GM21526 (cell line): ENCODE measurements at regions not wholly inside any gene's neighbourhood (a gene's known extent, or its start where the extent isn't known, plus 50 kb on each side); places are given as distances from the start of the nearest gene placed in this dataset.
"Not testable (repeated sequence)": the region's sequence is repeated elsewhere in the genome, so short reads cannot be mapped to it uniquely, and the experiment has no call there.

Experiments
- ATAC-seq: cut with Tn5 transposase; IDR thresholded peaks from one replicate; pipeline ENCODE4 v1.9.1; 2021; ENCODE audit warnings: moderate library complexity; ENCODE audit not compliant: unreplicated experiment, low FRiP score

- ATAC-seq, result no peak
Measured at GRCh38 chr5:13143214-13143613, 801.3 kb downstream of the DNAH5 start.

DNA sequence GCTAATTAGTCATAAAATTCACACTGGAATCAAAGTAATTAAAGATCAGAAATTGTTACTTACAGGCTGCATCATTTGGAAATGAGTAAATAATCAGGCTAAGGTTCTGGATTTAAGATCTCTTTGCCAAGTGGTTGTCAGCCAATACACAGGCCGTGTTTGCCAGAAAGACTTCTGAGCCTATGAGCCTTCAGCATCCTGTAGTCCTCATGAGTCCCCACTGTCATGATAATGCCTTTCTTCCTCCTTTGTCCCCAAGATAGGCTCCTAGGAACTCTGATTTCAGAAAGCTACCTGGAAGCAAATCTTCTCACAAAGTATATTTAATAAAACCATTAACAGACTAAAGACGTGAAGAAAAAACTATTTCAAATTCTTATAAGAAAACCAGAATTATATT, 810.5 kb downstream of the DNAH5 start:
- ATAC-seq, result no peak

DNA sequence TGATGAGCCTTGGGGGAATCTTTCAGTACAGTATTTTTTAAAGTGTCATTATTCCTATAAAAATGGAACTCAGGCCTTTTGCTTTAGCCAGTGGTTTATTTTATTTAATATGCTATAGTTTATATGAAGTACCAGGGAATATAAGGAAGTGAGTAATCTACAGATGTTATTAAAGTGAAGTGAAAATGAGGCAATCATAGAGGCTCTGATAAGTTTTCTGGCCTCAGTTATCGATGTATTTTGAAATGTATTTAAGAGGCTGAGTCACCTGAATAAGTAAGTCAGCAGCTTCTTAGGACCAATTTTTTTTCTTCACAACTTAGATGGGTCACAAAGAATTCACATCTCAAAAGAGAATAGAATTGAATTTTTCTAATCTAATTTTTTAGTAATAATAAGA, 829.0 kb downstream of the DNAH5 start:
- ATAC-seq, result no peak

DNA sequence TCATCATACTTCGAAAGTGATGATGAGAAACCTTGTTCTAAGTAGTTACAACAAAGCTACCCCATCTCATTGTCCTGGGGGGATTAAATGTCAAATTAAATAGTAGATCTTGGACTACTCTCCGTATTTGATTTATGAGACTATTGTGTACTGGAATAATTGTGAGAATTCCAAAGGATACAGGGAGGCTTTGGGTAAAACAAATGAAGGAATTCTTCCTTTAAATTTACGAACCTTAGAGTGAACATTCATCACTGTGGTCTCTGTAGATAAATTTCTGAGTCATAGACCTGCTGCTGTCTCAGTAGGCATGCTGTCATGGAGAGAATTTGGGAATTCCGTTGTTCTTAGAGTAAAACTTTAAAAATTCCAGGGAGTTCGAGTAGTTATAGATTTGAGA, 836.2 kb downstream of the DNAH5 start:
- no peak for ATAC-seq

- ATAC-seq, result no peak
Measured at GRCh38 chr5:13107537-13107936, 837.0 kb downstream of the DNAH5 start.

DNA sequence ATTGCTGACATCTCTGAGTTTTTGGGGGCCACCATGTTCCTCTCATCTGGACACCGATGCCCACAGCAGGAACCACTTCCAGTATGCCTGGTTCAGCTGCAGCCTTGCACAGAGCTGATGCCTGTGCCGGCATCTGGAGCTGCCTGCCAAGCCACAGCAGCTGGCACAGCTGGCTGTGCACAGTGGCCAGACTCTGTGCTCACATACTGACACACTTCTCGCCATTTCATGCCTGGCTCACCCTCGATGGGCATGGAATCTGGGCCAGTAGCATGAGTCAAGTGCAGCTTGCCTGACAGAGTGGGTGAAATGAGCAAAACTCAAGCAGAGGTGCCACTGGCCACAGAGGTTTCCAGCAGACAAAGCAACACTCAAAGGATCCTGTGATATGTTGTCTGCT, 863.4 kb downstream of the DNAH5 start:
- no peak for ATAC-seq

- ATAC-seq, result not testable (repeated sequence)
Measured at GRCh38 chr5:13072936-13073335, 871.6 kb downstream of the DNAH5 start.

- no peak for ATAC-seq
Measured at GRCh38 chr5:13063088-13063487, 881.4 kb downstream of the DNAH5 start.

- no peak for ATAC-seq
Measured at GRCh38 chr5:13045897-13046551, 898.5 kb downstream of the DNAH5 start.

DNA sequence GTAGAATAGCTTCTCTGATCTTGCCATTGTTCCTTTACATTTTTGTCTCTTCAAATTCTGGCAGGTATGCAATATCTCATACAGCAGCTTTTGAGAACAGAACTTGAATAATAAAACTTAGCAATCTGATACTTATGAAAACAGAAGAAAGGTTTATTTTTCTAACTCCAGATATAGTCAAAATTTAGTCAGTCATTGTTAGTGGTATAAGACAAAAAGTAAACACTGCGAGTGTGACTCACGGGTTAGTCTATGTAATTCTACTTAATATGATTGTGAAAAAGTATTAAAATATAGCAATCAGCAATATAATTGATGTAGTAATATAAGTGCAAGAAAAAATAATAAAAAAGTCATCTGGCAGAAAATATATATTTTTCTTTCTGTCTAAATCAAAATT, 910.4 kb downstream of the DNAH5 start:
- ATAC-seq, result no peak

- no peak for ATAC-seq
Measured at GRCh38 chr5:13029211-13029610, 915.3 kb downstream of the DNAH5 start.

GRCh38 chr5:13027874-13028273, 916.6 kb downstream of the DNAH5 start:
- ATAC-seq, result no peak

- ATAC-seq, result no peak
Measured at GRCh38 chr5:13019729-13020128, 924.8 kb downstream of the DNAH5 start.

GRCh38 chr5:13003457-13003856, 941.0 kb downstream of the DNAH5 start:
- ATAC-seq, result no peak

DNA sequence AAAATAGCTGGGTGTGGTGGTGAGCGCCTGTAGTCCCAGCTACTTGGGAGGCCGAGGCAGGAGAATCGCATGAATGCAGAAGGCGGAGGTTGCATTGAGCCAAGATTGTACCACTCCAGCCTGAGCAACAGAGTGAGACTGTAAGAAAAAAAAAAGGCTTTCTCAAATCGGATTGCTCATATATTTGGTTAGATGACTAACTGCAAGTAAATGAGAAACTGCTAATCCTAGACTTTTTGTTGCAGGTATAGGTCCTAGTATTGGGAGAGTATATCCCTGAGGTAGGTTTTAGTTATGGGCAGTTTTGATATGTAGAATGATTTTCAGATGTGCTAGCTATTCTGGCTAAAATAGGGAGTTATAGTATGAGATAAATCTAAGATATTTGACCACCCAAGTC, 944.8 kb downstream of the DNAH5 start:
- ATAC-seq, result no peak

GRCh38 chr5:12985142-12985541, 959.3 kb downstream of the DNAH5 start:
- no peak for ATAC-seq

DNA sequence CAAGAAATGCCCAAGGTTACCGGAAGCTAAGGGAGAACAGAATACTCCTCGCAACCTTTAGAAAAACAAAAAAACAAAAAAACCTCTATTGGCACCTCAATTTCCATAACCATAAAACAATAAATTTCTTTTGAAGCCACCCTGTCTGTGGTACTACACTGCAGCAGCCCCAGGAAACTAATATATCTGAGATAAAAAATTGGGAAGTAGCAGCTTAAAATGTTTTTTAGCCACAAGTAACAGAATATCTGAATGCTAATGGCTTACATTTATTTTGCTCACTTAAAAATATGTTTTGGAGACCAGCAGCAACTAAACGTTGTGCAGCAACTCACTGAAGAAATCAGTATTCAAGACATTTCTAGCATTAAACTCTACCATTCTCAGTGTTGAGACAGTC, 969.6 kb downstream of the DNAH5 start:
- no peak for ATAC-seq

DNA sequence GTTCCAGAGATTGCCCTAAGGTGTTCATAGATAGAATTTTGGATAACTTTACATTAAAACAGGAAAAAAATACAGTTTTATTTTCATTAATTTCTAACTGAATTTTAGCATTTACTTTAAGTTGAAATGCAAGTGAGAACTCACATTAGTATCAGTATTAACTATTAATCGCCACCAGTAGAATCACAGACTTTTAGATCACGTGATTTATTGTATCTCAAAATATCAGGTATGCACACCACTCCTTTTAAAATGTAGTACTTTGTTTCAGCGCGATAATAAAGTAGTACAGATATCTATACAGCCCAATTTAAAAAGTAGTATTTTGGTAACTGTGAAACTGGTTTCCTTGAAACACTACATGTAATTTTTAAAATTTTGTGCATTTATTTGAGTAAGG, 978.7 kb downstream of the DNAH5 start:
- ATAC-seq, result no peak

GRCh38 chr5:12959713-12960112, 984.8 kb downstream of the DNAH5 start:
- no peak for ATAC-seq

DNA sequence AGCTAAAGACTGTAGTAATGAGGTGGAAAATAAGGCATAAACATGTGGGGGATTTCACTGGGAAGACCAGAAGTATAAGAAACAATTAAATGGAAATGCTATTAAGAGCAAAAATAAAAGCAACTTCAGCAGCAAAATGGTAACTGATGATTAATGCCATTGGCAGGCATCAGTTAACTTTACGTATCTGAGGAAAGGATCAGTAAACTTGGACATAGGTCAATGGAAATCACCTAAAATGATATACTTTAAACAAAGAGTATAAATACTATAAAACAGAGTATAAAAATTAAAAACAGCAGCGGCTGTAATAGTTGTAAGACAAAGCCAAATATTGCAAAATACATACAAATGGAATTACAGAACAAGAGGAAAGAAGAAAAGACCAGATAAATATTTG, 992.1 kb downstream of the DNAH5 start:
- no peak for ATAC-seq

GRCh38 chr5:12951846-12952245, 992.6 kb downstream of the DNAH5 start:
- ATAC-seq, result no peak

GRCh38 chr5:12947379-12947778, 997.1 kb downstream of the DNAH5 start:
- ATAC-seq, result no peak

- ATAC-seq, result not testable (repeated sequence)
Measured at GRCh38 chr5:12945477-12945876, 999.0 kb downstream of the DNAH5 start.
